SK-N-SH (cell line): ENCODE measurements at regions not wholly inside any gene's neighbourhood (a gene's known extent, or its start where the extent isn't known, plus 50 kb on each side); places are given as distances from the start of the nearest gene placed in this dataset.

Source experiments
- ELF1 ChIP-seq: IDR thresholded peaks from 2 replicates; pipeline ENCODE4 v1.4.0; 2012
- EP300 ChIP-seq, 2 experiments: IDR thresholded peaks; 2 replicates each; pipeline versions ENCODE4 v1.4.0 to v1.6.1; 2012; ENCODE audit warnings: borderline replicate concordance in 1 of 2, low read depth in 1 of 2, low read length in 1 of 2
- EZH2phosphoT487 ChIP-seq: fragments of 200-600 bp; sonication (generic); IDR thresholded peaks from 2 replicates; pipeline ENCODE4 v1.6.1; 2017; ENCODE audit warnings: low read depth, mixed run types, mild to moderate bottlenecking, antibody characterized with exemption, moderate library complexity, borderline replicate concordance
- FOXJ3 ChIP-seq: sonication (generic); formaldehyde crosslinking; IDR thresholded peaks from 2 replicates; pipeline ENCODE4 v1.5.1; 2020; ENCODE audit warnings: mild to moderate bottlenecking, missing genetic modification reagents
- FOXM1 ChIP-seq: IDR thresholded peaks from 2 replicates; pipeline ENCODE4 v1.4.0; 2012; ENCODE audit warnings: low read depth, mild to moderate bottlenecking
- MXI1 ChIP-seq: IDR thresholded peaks from 2 replicates; pipeline ENCODE4 v1.6.1; 2012; ENCODE audit warnings: mild to moderate bottlenecking, low read depth, low read length, improper control_type of control experiment
- POLR2AphosphoS5 ChIP-seq: IDR thresholded peaks from 2 replicates; pipeline ENCODE4 v1.6.1; 2012; ENCODE audit warnings: low read depth, low read length
- RXRA ChIP-seq: IDR thresholded peaks from 2 replicates; pipeline ENCODE4 v1.4.0; 2012; ENCODE audit warnings: low read depth, mild to moderate bottlenecking, borderline replicate concordance
- TAF1 ChIP-seq: IDR thresholded peaks from 2 replicates; pipeline ENCODE4 v1.6.1; 2012; ENCODE audit warnings: low read depth, mild to moderate bottlenecking, low read length, moderate library complexity, borderline replicate concordance
- TF ChIP-seq, protein P1 (sequence below): fragments of 200-600 bp; sonication (generic); IDR thresholded peaks from 2 replicates; pipeline ENCODE4 v1.6.1; 2017; ENCODE audit warnings: antibody characterized with exemption, mild to moderate bottlenecking, moderate library complexity
- TF ChIP-seq, protein P2 (sequence below): fragments of 150-350 bp; IDR thresholded peaks from 2 replicates; pipeline ENCODE4 v1.6.1; 2017; ENCODE audit warnings: antibody characterized with exemption, low read length, low read depth, borderline replicate concordance
- TF ChIP-seq, protein P3 (sequence below): IDR thresholded peaks from 2 replicates; pipeline ENCODE4; 2012
- TF ChIP-seq, protein P4 (sequence below): IDR thresholded peaks from 2 replicates; pipeline ENCODE4 v1.4.0; 2012; ENCODE audit warnings: low read depth, borderline replicate concordance

DNA sequence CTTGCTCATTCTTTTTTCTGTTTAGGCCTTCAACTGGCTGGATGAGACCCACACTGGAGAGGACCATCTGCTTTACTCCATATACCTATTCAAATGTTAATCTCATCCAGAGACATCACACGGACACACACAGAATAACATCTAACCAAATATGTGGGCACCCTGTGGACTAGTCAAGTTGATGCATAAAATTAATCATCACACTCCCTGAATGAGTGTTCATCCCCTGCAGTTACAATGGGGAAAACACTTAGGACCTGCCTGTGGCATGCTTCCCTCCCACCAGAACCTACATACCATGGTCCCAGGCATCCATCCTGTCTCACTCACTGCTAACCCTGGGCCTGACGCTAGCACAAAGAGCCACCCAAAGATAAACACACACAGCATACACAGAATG, 112.8 kb upstream of the TEX51 start:
- no peak for TF ChIP-seq FOXM1
- TF ChIP-seq MXI1, result no peak
- TF ChIP-seq, protein P1, sequence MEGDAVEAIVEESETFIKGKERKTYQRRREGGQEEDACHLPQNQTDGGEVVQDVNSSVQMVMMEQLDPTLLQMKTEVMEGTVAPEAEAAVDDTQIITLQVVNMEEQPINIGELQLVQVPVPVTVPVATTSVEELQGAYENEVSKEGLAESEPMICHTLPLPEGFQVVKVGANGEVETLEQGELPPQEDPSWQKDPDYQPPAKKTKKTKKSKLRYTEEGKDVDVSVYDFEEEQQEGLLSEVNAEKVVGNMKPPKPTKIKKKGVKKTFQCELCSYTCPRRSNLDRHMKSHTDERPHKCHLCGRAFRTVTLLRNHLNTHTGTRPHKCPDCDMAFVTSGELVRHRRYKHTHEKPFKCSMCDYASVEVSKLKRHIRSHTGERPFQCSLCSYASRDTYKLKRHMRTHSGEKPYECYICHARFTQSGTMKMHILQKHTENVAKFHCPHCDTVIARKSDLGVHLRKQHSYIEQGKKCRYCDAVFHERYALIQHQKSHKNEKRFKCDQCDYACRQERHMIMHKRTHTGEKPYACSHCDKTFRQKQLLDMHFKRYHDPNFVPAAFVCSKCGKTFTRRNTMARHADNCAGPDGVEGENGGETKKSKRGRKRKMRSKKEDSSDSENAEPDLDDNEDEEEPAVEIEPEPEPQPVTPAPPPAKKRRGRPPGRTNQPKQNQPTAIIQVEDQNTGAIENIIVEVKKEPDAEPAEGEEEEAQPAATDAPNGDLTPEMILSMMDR, result no peak
- TF ChIP-seq, protein P2, sequence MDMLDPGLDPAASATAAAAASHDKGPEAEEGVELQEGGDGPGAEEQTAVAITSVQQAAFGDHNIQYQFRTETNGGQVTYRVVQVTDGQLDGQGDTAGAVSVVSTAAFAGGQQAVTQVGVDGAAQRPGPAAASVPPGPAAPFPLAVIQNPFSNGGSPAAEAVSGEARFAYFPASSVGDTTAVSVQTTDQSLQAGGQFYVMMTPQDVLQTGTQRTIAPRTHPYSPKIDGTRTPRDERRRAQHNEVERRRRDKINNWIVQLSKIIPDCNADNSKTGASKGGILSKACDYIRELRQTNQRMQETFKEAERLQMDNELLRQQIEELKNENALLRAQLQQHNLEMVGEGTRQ, result no peak
- TF ChIP-seq ELF1, result no peak
- no peak for TF ChIP-seq EP300 (IDR thresholded peaks at IDR 0.05; ENCODE audit: borderline replicate concordance in 1 of 2, low read depth in 1 of 2, low read length in 1 of 2)
- no peak for TF ChIP-seq EZH2phosphoT487
- no peak for TF ChIP-seq TAF1
- TF ChIP-seq POLR2AphosphoS5, result no peak
- no peak for TF ChIP-seq RXRA
- TF ChIP-seq, protein P3, sequence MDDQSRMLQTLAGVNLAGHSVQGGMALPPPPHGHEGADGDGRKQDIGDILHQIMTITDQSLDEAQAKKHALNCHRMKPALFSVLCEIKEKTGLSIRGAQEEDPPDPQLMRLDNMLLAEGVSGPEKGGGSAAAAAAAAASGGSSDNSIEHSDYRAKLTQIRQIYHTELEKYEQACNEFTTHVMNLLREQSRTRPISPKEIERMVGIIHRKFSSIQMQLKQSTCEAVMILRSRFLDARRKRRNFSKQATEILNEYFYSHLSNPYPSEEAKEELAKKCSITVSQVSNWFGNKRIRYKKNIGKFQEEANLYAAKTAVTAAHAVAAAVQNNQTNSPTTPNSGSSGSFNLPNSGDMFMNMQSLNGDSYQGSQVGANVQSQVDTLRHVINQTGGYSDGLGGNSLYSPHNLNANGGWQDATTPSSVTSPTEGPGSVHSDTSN, result no peak
- TF ChIP-seq FOXJ3, result no peak
- TF ChIP-seq, protein P4, sequence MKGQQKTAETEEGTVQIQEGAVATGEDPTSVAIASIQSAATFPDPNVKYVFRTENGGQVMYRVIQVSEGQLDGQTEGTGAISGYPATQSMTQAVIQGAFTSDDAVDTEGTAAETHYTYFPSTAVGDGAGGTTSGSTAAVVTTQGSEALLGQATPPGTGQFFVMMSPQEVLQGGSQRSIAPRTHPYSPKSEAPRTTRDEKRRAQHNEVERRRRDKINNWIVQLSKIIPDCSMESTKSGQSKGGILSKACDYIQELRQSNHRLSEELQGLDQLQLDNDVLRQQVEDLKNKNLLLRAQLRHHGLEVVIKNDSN, result no peak
